Endothelial cell of umbilical vein (primary cell): ENCODE measurements at regions not wholly inside any gene's neighbourhood (a gene's known extent, or its start where the extent isn't known, plus 50 kb on each side); places are given as distances from the start of the nearest gene placed in this dataset.

Experiments
- BruUV-seq: library from RNA; stranded (reverse); fragments of 400-500 nt; replicated peaks from 2 replicates; lab custom pipeline; 2021; lab: Mats Ljungman, UMichigan
- CTCF ChIA-PET: fragments of 300-600, 350-600 bp; sonication (Branson Sonifier 250); formaldehyde crosslinking; loops from one replicate; lab custom pipeline; 2021; ENCODE audit warnings: antibody characterized with exemption, inconsistent platforms; lab: Charles Lee
- POLR2A ChIA-PET: fragments of 300-600, 350-600 bp; sonication (Branson Sonifier 250); formaldehyde crosslinking; loops from one replicate; lab custom pipeline; 2021; ENCODE audit warnings: antibody characterized with exemption, inconsistent platforms; lab: Charles Lee
- DNase-seq: peaks from one replicate; pipeline ENCODE4 v3.0.0-alpha.2; 2011; ENCODE audit warnings: low read depth, low spot score
- FAIRE-seq: peaks from 2 replicates; lab custom pipeline; 2011; peaks lifted over from hg19 to GRCh38; lab: Jason Lieb, UNC
- H2AFZ ChIP-seq: 2 replicates; pipeline ENCODE4 v1.6.0; 2012; ENCODE audit warnings: low read depth, low read length, control low read depth, inconsistent platforms
- H3K27ac ChIP-seq: 2 replicates; pipeline ENCODE4 v1.5.1; 2011; ENCODE audit warnings: low read depth, mild to moderate bottlenecking, control low read depth, low read length, moderate library complexity; ENCODE audit not compliant: insufficient read depth
- H3K27me3 ChIP-seq, 2 experiments: 2 replicates each; pipeline versions ENCODE4 v1.6.0 to v1.6.1; 2011; ENCODE audit warnings: low read length in 2 of 2, mixed read lengths in 1 of 2; ENCODE audit not compliant: control insufficient read depth in 2 of 2, insufficient read depth in 2 of 2
- H3K36me3 ChIP-seq, 2 experiments: 2 replicates in 1 of 2; 3 replicates in 1 of 2; pipeline ENCODE4 v1.5.1; 2011; ENCODE audit warnings: low read length in 2 of 2, mild to moderate bottlenecking in 1 of 2, moderate library complexity in 1 of 2; ENCODE audit not compliant: control insufficient read depth in 2 of 2, insufficient read depth in 2 of 2; ENCODE audit errors: extremely low read depth in 1 of 2
- H3K4me1 ChIP-seq: 3 replicates; pipeline ENCODE4 v1.5.1; 2011; ENCODE audit warnings: mild to moderate bottlenecking, low read length; ENCODE audit not compliant: control insufficient read depth, insufficient read depth; ENCODE audit errors: extremely low read depth
- H3K4me2 ChIP-seq: 2 replicates; pipeline ENCODE4 v1.6.1; 2011; ENCODE audit warnings: low read length, control low read depth, mixed read lengths; ENCODE audit not compliant: insufficient read depth
- H3K4me3 ChIP-seq, 3 experiments: fragments of 200-600 bp in 1 of 3; sonication (generic), shearing (Covaris generic) in 1 of 3; replicated peaks in 1 of 3; 2 replicates each; pipeline ENCODE4 v1.5.1; 2011 to 2016; ENCODE audit warnings: control low read depth in 3 of 3, low read length in 3 of 3, mild to moderate bottlenecking in 2 of 3, inconsistent platforms in 1 of 3, low read depth in 1 of 3, moderate library complexity in 1 of 3; ENCODE audit not compliant: insufficient read depth in 1 of 3
- H3K79me2 ChIP-seq: 2 replicates; pipeline ENCODE4 v1.6.0; 2012; ENCODE audit warnings: low read length, inconsistent platforms; ENCODE audit not compliant: control insufficient read depth, insufficient read depth
- H3K9ac ChIP-seq: replicated peaks from 2 replicates; pipeline ENCODE3; 2011; ENCODE audit warnings: low read length, control low read depth; ENCODE audit not compliant: insufficient read depth; ENCODE audit errors: extremely low read depth
- H3K9me1 ChIP-seq: replicated peaks from 3 replicates; pipeline ENCODE4 v1.6.0; 2011; ENCODE audit warnings: mild to moderate bottlenecking, low read length; ENCODE audit not compliant: control insufficient read depth, insufficient read depth; ENCODE audit errors: extremely low read depth
- H3K9me3 ChIP-seq: replicated peaks from 2 replicates; pipeline ENCODE4 v1.5.1; 2012; ENCODE audit warnings: low read length, inconsistent platforms; ENCODE audit not compliant: control insufficient read depth, insufficient read depth
- H4K20me1 ChIP-seq: replicated peaks from 2 replicates; pipeline ENCODE3; 2011; ENCODE audit warnings: mild to moderate bottlenecking, low read length; ENCODE audit not compliant: control insufficient read depth, insufficient read depth; ENCODE audit errors: extremely low read depth
- CTCF ChIP-seq, 2 donors: IDR thresholded peaks; 1 replicate in 1 of 2; 2 replicates in 1 of 2; pipeline ENCODE4 v1.5.1; 2011; ENCODE audit warnings: low read length in 2 of 2, mild to moderate bottlenecking in 2 of 2, moderate library complexity in 2 of 2, control low read depth in 1 of 2, inconsistent platforms in 1 of 2, low read depth in 1 of 2; ENCODE audit not compliant: insufficient read depth in 1 of 2; ENCODE audit errors: extremely low read depth in 1 of 2
- EZH2 ChIP-seq: IDR thresholded peaks from 2 replicates; pipeline ENCODE4 v1.6.1; 2012; ENCODE audit warnings: borderline replicate concordance, low read depth, mild to moderate bottlenecking, moderate library complexity, low read length, inconsistent platforms; ENCODE audit not compliant: severe bottlenecking
- GATA2 ChIP-seq: IDR thresholded peaks from 2 replicates; pipeline ENCODE4 v1.7.0; 2011; ENCODE audit warnings: low read depth, mild to moderate bottlenecking, moderate library complexity, mixed read lengths, low read length; ENCODE audit not compliant: insufficient read length, insufficient read depth
- JUN ChIP-seq: IDR thresholded peaks from 2 replicates; pipeline ENCODE4 v1.6.1; 2011; ENCODE audit warnings: borderline replicate concordance, low read depth; ENCODE audit not compliant: insufficient read length, insufficient read depth
- MAX ChIP-seq: IDR thresholded peaks from 2 replicates; pipeline ENCODE4 v1.6.1; 2011; ENCODE audit not compliant: insufficient read depth, insufficient read length
- MYC ChIP-seq: IDR thresholded peaks from one replicate; pipeline ENCODE4 v1.6.1; 2011; ENCODE audit warnings: mild to moderate bottlenecking, low read depth, low read length
- POLR2A ChIP-seq: IDR thresholded peaks from 2 replicates; pipeline ENCODE4 v1.6.1; 2012; ENCODE audit warnings: low read depth, mild to moderate bottlenecking, control low read depth, low read length
- POLR2AphosphoS5 ChIP-seq: IDR thresholded peaks from 2 replicates; pipeline ENCODE4 v1.6.1; 2012; ENCODE audit warnings: low read depth, mild to moderate bottlenecking, control low read depth, low read length, moderate library complexity; ENCODE audit not compliant: insufficient read depth
- dilution Hi-C: fragments of 300-500 bp; cut with MboI; formaldehyde crosslinking; loops from one replicate; pipeline ENCODE4 v1.15.0; 2019; ENCODE audit warnings: low sequenced_read_pairs; ENCODE audit not compliant: extremely low pct_ligation_motif_present
- intact Hi-C: fragments of 100-400 bp; cut with micrococcal nuclease; formaldehyde crosslinking; loops from one replicate; pipeline ENCODE4 v1.10.0; 2022

- Histone ChIP-seq H3K4me1 (no peaks in the 10 kb centered on the region), H3K36me3 (no peaks in the 10 kb centered on the region), H3K27me3 (no peaks in the 10 kb centered on the region), H3K79me2 (no peaks in the 10 kb centered on the region), H3K27ac (no peak overlapping the region), H3K9me1 (no peaks in the 10 kb centered on the region), H3K4me3 (no peak overlapping the region), H3K4me2 (no peak overlapping the region), H3K9ac (no peak overlapping the region), H3K9me3 (no peaks in the 10 kb centered on the region), H4K20me1 (no peaks in the 10 kb centered on the region), H2AFZ (no peak overlapping the region)
- CTCF ChIA-PET, result no interaction called here
- DNase-seq, result no peak
- FAIRE-seq, result no peak
- POLR2A ChIA-PET, result no interaction called here
- no TSS peak for BruUV-seq
- no peak for TF ChIP-seq POLR2AphosphoS5
- no peak for TF ChIP-seq GATA2
- TF ChIP-seq MYC, result no peak
- TF ChIP-seq MAX, result no peak
- TF ChIP-seq POLR2A, result no peak
- no peak for TF ChIP-seq JUN
- no peak for TF ChIP-seq CTCF (IDR thresholded peaks at IDR 0.05; ENCODE audit: extremely low read depth in 1 of 2, insufficient read depth in 1 of 2, low read depth in 1 of 2, low read length in 2 of 2)
- no peak for TF ChIP-seq EZH2
- dilution Hi-C loops (no loop called here), intact Hi-C loops (no loop called here)
Measured at GRCh38 chr2:146465460-146465859, 1379.4 kb upstream of the ACVR2A start.
